Kidney capillary endothelial cell (primary cell): ENCODE measurements at regions not wholly inside any gene's neighbourhood (a gene's known extent, or its start where the extent isn't known, plus 50 kb on each side); places are given as distances from the start of the nearest gene placed in this dataset.
"Not testable (repeated sequence)": the region's sequence is repeated elsewhere in the genome, so short reads cannot be mapped to it uniquely, and the experiment has no call there.

Experiments used
- DNase-seq: peaks from one replicate; pipeline ENCODE4 v3.0.0-alpha.2; 2018; ENCODE audit warnings: low spot score

- DNase-seq: no peak
Observed at GRCh38 chr14:84084056-84084630, 1445.8 kb upstream of the FLRT2 start.

- DNase-seq: no peak
Observed at GRCh38 chr14:84085493-84085892, 1444.5 kb upstream of the FLRT2 start.

DNA sequence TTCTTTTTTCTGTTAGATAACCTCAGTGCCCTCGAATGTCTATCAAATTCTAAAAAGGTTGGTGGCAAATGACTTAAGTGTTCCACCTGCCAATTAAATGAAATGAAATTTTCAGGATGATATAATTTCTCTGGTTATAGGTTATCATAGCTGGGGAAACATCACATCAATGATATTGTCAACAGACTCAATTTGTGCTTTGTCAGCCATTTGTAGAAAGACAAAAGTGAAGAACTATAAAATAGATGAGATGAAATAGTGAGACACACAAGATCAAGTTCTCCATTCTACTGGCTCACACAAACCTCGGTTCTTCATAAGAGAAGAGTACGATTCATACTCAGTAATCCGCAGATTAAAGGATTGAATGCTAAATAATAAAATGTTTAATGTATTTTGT, 1443.2 kb upstream of the FLRT2 start:
- no peak for DNase-seq

DNA sequence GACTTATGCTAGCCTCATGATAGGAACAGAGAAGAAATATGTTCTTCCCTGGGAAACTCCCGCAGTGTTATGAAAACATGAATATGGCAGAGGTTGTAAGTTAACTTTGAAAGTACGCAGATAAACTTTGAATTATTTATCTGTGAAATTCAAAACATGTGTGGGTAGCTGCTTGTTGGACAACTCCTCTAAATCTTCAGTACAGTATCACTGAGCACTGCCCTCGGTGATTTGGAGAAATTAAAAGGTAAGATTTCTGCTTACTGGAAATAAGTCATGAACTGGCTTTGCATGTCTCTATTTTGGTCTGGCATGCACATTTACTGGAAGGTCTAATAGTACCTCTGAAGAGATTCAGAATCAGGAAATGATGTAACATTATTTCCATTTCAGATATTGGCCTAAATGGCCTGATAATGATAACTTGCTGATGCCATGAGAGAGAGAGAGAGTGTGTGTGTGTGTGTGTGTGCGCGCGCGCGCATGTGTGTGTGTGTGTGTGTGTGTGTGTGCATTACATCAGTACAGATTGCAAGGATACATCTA, 1441.9 kb upstream of the FLRT2 start:
- no peak for DNase-seq

GRCh38 chr14:84090837-84091236, 1439.1 kb upstream of the FLRT2 start:
- DNase-seq: no peak

- DNase-seq: no peak
Observed at GRCh38 chr14:84095681-84096080, 1434.3 kb upstream of the FLRT2 start.

- DNase-seq: no peak
Observed at GRCh38 chr14:84098261-84098660, 1431.7 kb upstream of the FLRT2 start.

GRCh38 chr14:84099560-84099959, 1430.4 kb upstream of the FLRT2 start:
- DNase-seq: not testable (repeated sequence)

GRCh38 chr14:84107835-84108343, 1422.1 kb upstream of the FLRT2 start:
- no peak for DNase-seq

DNA sequence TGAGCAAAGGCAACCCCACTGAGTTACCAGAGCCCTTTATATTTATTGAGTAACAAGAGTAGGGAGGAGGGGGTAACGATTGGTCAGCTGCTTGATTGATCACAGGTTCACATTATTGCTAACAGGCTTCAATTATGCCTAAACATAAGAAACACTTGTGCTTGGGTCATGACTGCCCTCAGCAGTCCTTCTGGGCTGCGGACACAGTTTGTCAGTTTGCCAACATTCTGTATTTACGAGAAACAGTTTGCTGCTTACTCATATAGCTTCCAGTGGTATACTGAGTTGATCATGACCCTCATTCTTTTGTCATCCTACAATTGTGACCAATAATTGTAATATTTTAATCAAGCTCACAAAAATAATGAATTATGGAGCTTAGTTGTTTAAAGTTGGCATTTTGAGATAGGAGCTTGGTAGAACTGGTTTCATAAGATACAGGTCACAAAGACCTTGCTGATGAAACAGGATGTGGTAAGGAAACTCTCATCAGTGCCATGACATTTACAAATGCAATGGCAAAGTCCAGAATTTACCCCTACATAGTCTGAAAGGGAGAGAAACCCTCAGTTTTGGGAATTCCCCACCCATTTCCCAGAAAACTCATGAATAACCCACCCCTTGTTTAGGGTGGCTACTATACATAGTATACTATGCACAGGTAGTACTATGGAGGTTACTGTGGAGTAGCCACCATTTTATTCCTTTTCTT, 1421.0 kb upstream of the FLRT2 start:
- no peak for DNase-seq

- DNase-seq: peak; percentile 85
Observed at GRCh38 chr14:84112589-84112988, 1417.4 kb upstream of the FLRT2 start.

DNA sequence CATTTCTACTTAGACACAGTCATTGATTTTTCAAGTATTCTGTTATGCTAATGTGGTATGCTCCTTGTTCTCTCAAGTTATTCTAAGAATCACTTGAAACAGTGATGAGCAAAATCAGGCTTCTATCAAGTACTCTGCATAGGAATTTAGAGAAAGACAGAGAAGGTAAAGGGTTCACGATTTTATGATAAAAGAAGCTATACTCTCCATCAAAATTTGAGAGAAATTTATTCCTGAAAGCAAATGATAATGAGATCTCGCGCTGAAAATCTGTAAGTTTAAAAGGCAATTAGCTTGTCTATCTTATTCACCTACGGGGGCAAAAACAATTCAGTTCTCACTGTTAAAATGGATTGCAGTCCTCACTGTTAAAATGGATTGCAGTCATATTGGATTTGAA, 1404.3 kb upstream of the FLRT2 start:
- no peak for DNase-seq

DNA sequence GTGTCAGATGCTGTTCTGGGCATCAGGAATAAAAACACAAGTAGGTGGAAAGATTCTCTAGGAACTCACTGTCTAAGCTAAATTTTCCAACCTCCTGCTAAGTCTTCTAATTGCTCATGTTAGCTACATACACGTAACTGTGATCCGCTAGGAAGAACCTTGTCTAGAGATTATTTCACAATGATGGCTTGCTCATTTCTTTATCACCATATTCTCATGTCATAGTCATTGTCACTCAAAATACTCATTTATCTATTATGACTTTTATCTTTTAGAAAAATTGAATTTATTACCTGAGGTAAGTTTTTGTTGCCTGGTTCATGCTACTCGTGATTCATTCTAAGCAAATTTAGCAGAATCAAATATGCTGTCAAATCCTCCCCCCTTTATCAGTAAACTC, 1402.4 kb upstream of the FLRT2 start:
- DNase-seq: no peak

- DNase-seq: no peak
Observed at GRCh38 chr14:84128050-84128449, 1401.9 kb upstream of the FLRT2 start.

GRCh38 chr14:84129007-84129406, 1400.9 kb upstream of the FLRT2 start:
- DNase-seq: no peak

DNA sequence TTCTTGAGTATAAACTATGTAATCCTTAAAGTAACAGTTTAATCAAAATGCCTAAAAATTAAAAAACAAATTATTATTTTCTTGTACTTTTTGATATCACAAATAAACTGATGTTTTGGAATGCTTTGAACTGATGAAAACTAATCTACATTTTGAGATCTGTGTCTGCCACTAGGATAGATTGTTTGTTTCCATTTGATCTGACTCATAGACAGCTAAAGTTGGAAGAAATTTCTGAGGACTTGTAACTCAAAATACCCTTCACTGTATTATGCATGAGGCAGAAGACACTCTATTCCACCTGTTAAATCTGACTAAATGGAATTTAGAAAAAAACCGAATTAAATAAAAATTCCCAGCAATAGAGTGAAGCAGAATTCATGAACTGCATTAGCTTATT, 1400.0 kb upstream of the FLRT2 start:
- no peak for DNase-seq

DNA sequence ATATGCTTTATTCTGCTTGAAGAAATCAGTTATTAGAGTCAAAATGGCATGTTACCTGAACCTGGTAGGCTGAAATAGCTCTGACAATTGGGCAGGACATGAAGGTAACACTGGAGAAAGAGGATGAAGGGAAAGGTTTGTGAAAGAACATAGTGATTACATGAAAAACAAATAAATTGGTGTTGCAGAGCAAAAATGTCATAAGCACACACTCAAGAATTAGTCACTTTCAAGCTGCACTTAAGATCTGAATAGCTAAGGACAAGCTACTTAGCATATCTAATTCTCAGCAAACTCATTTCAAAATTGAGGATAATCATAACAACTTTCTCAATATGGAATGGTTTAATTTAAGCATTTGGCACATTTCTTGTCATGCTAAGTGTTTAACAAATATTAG, 1398.0 kb upstream of the FLRT2 start:
- no peak for DNase-seq

DNA sequence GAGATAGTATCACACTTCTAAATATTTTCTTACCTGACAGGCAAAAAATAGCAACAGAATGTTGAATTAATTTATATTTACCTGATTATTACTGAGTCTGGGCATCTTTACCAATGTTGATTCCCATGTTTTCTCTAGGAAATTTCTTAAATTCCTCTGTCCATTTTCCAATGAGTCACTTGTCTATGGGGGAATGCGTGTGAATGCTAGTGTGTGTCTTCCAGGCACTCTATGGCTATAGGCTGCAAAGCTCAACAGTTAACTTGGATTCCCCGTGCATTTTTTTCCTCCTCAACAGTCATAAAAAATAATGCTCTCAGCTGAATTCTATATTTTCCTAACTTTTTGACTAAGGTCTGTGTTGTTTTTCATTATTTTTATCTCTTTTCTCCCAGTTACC, 1385.8 kb upstream of the FLRT2 start:
- no peak for DNase-seq

DNA sequence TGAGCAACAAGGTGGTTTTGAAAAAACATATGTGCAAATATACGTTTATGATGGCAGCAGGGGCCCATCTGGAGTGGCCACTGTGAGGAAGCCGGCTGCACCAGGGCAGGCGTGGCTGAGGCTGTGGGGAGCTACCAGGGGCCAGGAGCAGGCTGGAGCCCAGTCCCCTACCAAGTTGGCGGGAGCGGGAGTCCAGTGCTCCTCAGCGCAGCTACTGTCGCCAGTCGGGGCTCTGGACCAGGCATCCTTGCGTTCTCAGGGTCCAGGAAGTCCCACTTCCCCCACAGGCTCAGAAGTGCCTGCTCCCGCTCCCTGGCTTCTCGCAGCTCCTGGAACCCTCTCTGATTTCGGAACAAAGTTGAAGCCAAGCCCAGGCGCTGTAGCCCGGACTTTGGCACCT, 1377.5 kb upstream of the FLRT2 start:
- DNase-seq: no peak

- no peak for DNase-seq
Observed at GRCh38 chr14:84162633-84163032, 1367.3 kb upstream of the FLRT2 start.

DNA sequence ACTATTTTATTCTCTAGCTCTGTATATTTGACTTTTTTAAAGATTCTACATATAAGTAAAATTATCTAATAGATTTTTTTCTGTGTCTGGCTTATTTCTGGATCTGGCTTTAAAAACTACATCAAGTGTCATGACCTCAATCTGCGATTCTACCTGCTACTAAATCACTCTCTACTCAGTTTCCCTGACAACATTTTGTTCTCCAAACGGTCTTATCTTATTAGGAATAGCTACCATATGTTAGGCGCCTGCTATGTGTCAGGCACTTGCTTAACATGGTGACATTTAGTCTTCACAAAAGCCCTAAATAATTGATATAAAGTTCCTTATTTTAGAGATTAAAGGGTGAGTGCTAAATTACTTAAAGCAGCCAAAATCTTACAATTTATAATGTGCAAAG, 1362.9 kb upstream of the FLRT2 start:
- DNase-seq: no peak

GRCh38 chr14:84180336-84180735, 1349.6 kb upstream of the FLRT2 start:
- no peak for DNase-seq

GRCh38 chr14:84181072-84181471, 1348.9 kb upstream of the FLRT2 start:
- no peak for DNase-seq

- DNase-seq: no peak
Observed at GRCh38 chr14:84195514-84195913, 1334.4 kb upstream of the FLRT2 start.
